HG03520 (cell line): ENCODE measurements at regions not wholly inside any gene's neighbourhood (a gene's known extent, or its start where the extent isn't known, plus 50 kb on each side); places are given as distances from the start of the nearest gene placed in this dataset.
"Not testable (repeated sequence)": the region's sequence is repeated elsewhere in the genome, so short reads cannot be mapped to it uniquely, and the experiment has no call there.

ENCODE experiments used
- ATAC-seq: cut with Tn5 transposase; IDR thresholded peaks from one replicate; pipeline ENCODE4 v1.9.1; 2021; ENCODE audit warnings: mild to moderate bottlenecking, moderate library complexity; ENCODE audit not compliant: unreplicated experiment

- no peak for ATAC-seq
Measured at GRCh38 chr1:88549536-88549935, 134.5 kb upstream of the PKN2 start.

GRCh38 chr1:88552226-88552625 is 131.8 kb upstream of the PKN2 start:
- ATAC-seq, result no peak

- ATAC-seq, result no peak
Measured at GRCh38 chr1:88557014-88557413, 127.1 kb upstream of the PKN2 start.

GRCh38 chr1:88560621-88561020 is 123.5 kb upstream of the PKN2 start:
- no peak for ATAC-seq

GRCh38 chr1:88562991-88563390 is 121.1 kb upstream of the PKN2 start:
- ATAC-seq, result no peak

GRCh38 chr1:88566615-88567387 is 117.3 kb upstream of the PKN2 start:
- ATAC-seq, result no peak

- ATAC-seq, result no peak
Measured at GRCh38 chr1:88571506-88571905, 112.6 kb upstream of the PKN2 start.

GRCh38 chr1:88579598-88579997 is 104.5 kb upstream of the PKN2 start:
- no peak for ATAC-seq

GRCh38 chr1:88581703-88582102 is 102.4 kb upstream of the PKN2 start:
- no peak for ATAC-seq

- ATAC-seq, result no peak
Measured at GRCh38 chr1:88593358-88593757, 90.7 kb upstream of the PKN2 start.

GRCh38 chr1:88595355-88596002 is 88.6 kb upstream of the PKN2 start:
- ATAC-seq, result no peak

- ATAC-seq, result not testable (repeated sequence)
Measured at GRCh38 chr1:88597973-88598372, 86.1 kb upstream of the PKN2 start.

- ATAC-seq, result peak; percentile 84
Measured at GRCh38 chr1:88608139-88608943, 75.7 kb upstream of the PKN2 start.

- ATAC-seq, result no peak
Measured at GRCh38 chr1:88609051-88609450, 75.0 kb upstream of the PKN2 start.

GRCh38 chr1:88610687-88611086 is 73.4 kb upstream of the PKN2 start:
- ATAC-seq, result no peak

- ATAC-seq, result no peak
Measured at GRCh38 chr1:88612292-88612691, 71.8 kb upstream of the PKN2 start.

GRCh38 chr1:88612773-88613172 is 71.3 kb upstream of the PKN2 start:
- no peak for ATAC-seq

GRCh38 chr1:88618331-88618730 is 65.7 kb upstream of the PKN2 start:
- no peak for ATAC-seq

- not testable (repeated sequence) for ATAC-seq
Measured at GRCh38 chr1:88623101-88623500, 61.0 kb upstream of the PKN2 start.
